ENCODE measurements at regions not wholly inside any gene's neighbourhood (a gene's known extent, or its start where the extent isn't known, plus 50 kb on each side); places are given as distances from the start of the nearest gene placed in this dataset.

DNA sequence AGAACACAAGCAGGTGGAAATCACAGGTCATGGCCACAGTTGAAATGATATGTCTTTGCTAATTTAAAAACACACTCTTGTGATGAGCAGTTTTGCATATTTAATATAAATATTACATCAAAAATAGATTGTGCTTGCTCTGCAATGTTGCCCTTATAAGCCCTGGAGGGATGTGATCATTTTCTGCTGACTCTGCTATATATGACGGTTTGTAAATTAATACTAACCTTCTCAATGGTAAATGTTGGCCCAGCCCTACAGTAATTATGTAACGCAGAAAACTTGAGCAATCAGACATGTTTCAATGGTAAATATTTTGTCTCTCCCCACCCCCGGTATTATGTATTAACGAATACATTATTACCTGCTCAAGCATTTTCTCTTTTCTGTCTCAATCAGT, 359.5 kb upstream of the CNTN6 start:
- no peak for TF ChIP-seq EZH2 (IDR thresholded peaks at IDR 0.05; ENCODE audit: low read length, unreplicated experiment)
- TF ChIP-seq, protein P1, sequence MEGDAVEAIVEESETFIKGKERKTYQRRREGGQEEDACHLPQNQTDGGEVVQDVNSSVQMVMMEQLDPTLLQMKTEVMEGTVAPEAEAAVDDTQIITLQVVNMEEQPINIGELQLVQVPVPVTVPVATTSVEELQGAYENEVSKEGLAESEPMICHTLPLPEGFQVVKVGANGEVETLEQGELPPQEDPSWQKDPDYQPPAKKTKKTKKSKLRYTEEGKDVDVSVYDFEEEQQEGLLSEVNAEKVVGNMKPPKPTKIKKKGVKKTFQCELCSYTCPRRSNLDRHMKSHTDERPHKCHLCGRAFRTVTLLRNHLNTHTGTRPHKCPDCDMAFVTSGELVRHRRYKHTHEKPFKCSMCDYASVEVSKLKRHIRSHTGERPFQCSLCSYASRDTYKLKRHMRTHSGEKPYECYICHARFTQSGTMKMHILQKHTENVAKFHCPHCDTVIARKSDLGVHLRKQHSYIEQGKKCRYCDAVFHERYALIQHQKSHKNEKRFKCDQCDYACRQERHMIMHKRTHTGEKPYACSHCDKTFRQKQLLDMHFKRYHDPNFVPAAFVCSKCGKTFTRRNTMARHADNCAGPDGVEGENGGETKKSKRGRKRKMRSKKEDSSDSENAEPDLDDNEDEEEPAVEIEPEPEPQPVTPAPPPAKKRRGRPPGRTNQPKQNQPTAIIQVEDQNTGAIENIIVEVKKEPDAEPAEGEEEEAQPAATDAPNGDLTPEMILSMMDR (conservative IDR thresholded peaks at IDR 0.05; ENCODE audit: low read depth, low read length): no peak
- TF ChIP-seq EZH2phosphoT487 (IDR thresholded peaks at IDR 0.05; ENCODE audit: borderline replicate concordance, low read length): no peak
